HEK293T (cell line): ENCODE measurements at regions not wholly inside any gene's neighbourhood (a gene's known extent, or its start where the extent isn't known, plus 50 kb on each side); places are given as distances from the start of the nearest gene placed in this dataset.

ENCODE experiments used
- ARNT ChIP-seq: fragments of 450-650 bp; IDR thresholded peaks from 2 replicates; pipeline ENCODE4 v1.6.1; 2017; ENCODE audit warnings: mild to moderate bottlenecking
- ELF4 ChIP-seq: fragments of 450-650 bp; IDR thresholded peaks from 2 replicates; pipeline ENCODE4 v1.6.1; 2017; ENCODE audit warnings: antibody characterized with exemption
- FOXA1 ChIP-seq: fragments of 450-650 bp; IDR thresholded peaks from 2 replicates; pipeline ENCODE4 v1.6.1; 2016; ENCODE audit warnings: mild to moderate bottlenecking
- FOXK2 ChIP-seq: fragments of 450-650 bp; IDR thresholded peaks from 2 replicates; pipeline ENCODE4 v1.6.1; 2016; ENCODE audit warnings: mild to moderate bottlenecking
- FOXM1 ChIP-seq: fragments of 450-650 bp; IDR thresholded peaks from 2 replicates; pipeline ENCODE4 v1.6.1; 2017; ENCODE audit warnings: mild to moderate bottlenecking, borderline replicate concordance
- HDGF ChIP-seq: fragments of 450-650 bp; IDR thresholded peaks from 2 replicates; pipeline ENCODE4 v1.6.1; 2017; ENCODE audit warnings: antibody characterized with exemption, borderline replicate concordance
- L3MBTL2 ChIP-seq: fragments of 450-650 bp; conservative IDR thresholded peaks from 2 replicates; pipeline ENCODE4 v1.6.1; 2016; ENCODE audit warnings: mild to moderate bottlenecking
- LEF1 ChIP-seq: fragments of 450-650 bp; IDR thresholded peaks from 2 replicates; pipeline ENCODE4 v1.6.1; 2017; ENCODE audit warnings: mild to moderate bottlenecking, borderline replicate concordance
- NFRKB ChIP-seq: fragments of 450-650 bp; IDR thresholded peaks from 2 replicates; pipeline ENCODE4 v1.6.1; 2016; ENCODE audit warnings: mild to moderate bottlenecking, moderate library complexity
- PKNOX1 ChIP-seq: fragments of 450-650 bp; IDR thresholded peaks from 2 replicates; pipeline ENCODE4 v1.6.1; 2016
- SP1 ChIP-seq: fragments of 450-650 bp; IDR thresholded peaks from 2 replicates; pipeline ENCODE4 v1.6.1; 2017
- SUZ12 ChIP-seq: fragments of 450-650 bp; IDR thresholded peaks from 2 replicates; pipeline ENCODE4 v1.6.1; 2016; ENCODE audit warnings: mild to moderate bottlenecking
- ZNF384 ChIP-seq: fragments of 450-650 bp; IDR thresholded peaks from 2 replicates; pipeline ENCODE4 v1.6.1; 2016

- TF ChIP-seq SUZ12 (no peak), ZNF384 (no peak), LEF1 (no peak), ARNT (no peak), FOXA1 (no peak), SP1 (no peak), FOXM1 (no peak), HDGF (no peak), PKNOX1 (no peak), ELF4 (no peak), NFRKB (no peak), FOXK2 (no peak), L3MBTL2 (no peak)
Observed at GRCh38 chr2:120659275-120659977, 76.2 kb upstream of the GLI2 start.
